ENCODE measurements at regions not wholly inside any gene's neighbourhood (a gene's known extent, or its start where the extent isn't known, plus 50 kb on each side); places are given as distances from the start of the nearest gene placed in this dataset.

DNA sequence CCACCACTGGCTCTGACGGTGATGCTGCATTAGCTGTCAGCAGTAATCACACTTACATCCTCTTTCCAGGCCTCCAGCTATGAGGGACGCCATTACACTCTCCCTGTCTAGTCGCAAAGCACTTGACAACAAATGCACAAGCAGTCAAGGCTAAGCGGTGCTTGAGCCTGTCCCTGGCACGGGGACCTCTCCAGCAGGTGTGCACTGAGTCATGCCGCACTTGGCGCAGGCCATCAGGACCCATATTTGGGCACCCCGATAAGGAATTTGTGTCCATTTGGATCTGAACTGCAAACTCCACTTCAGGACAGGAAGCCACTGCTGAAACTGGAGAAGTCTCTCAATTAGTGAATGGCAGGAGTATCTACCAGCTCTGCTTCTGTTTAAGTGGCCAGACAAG, 301.9 kb upstream of the OBI1 start:
- no peak overlapping the region for H3K4me3 Mint-ChIP-seq (ENCODE audit: low read depth, unreplicated experiment)
- no peaks in the 10 kb centered on the region for H3K9me3 Mint-ChIP-seq (ENCODE audit: low read depth, unreplicated experiment)
- intact Hi-C loops (cut with micrococcal nuclease; ENCODE audit: unreplicated experiment), result no loop called here
- H3K36me3 Mint-ChIP-seq (ENCODE audit: insufficient read depth, unreplicated experiment), result no peaks in the 10 kb centered on the region
- H3K4me1 Mint-ChIP-seq (ENCODE audit: low read depth, unreplicated experiment), result no peaks in the 10 kb centered on the region
- no TSS peak for BruUV-seq (replicated peaks)
- CTCF ChIA-PET, result no interaction called here
- H3K27me3 Mint-ChIP-seq (ENCODE audit: unreplicated experiment), result no peaks in the 10 kb centered on the region
- no peak overlapping the region for H3K27ac Mint-ChIP-seq (ENCODE audit: unreplicated experiment)
- no peak for TF ChIP-seq CTCF (IDR thresholded peaks at IDR 0.05; ENCODE audit: unreplicated experiment)
- no peak for DNase-seq

GRCh38 chr13:78958006-78958405, 299.1 kb upstream of the OBI1 start:
- no TSS peak for BruUV-seq (replicated peaks)
- Mint-ChIP-seq H3K4me1 (ENCODE audit: low read depth, unreplicated experiment) (no peaks in the 10 kb centered on the region), H3K36me3 (ENCODE audit: insufficient read depth, unreplicated experiment) (no peaks in the 10 kb centered on the region), H3K27ac (ENCODE audit: unreplicated experiment) (no peak overlapping the region), H3K9me3 (ENCODE audit: low read depth, unreplicated experiment) (no peaks in the 10 kb centered on the region), H3K27me3 (ENCODE audit: unreplicated experiment) (no peaks in the 10 kb centered on the region), H3K4me3 (ENCODE audit: low read depth, unreplicated experiment) (no peak overlapping the region)
- DNase-seq, result no peak
- CTCF ChIA-PET, result no interaction called here
- intact Hi-C loops (cut with micrococcal nuclease; ENCODE audit: unreplicated experiment), result no loop called here
- TF ChIP-seq CTCF (IDR thresholded peaks at IDR 0.05; ENCODE audit: unreplicated experiment), result no peak

DNA sequence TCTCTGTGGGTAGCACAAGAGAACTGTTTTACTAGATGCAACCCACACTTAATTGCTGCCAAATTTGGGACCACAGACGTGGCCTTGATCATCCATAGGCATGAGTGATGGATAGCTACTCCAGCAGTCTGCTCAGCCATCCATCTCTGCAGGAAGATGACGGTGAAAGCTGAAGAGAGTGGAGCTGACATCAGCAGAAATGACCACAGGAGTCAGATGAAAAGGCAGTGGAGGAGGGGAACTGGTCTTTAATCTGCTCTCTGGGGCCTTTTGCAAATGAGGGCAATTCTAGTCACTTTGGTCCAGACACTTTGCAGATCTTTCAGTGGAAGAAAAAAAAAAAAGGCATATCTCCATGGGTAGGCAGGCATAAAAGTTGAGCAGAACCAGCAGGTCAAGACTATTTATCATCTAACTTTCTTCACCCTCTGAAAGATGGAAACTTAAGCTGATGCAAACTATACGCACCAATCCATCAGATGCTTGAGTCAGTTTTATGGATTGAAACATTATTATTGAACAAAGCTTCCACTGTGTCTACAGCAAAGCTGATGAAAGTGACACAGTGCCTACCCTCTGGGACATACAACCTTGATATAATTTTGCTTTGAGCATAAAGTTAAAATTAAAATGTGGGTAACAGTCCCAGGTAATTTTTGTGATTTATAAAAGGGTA, 281.6 kb upstream of the OBI1 start:
- intact Hi-C loops (cut with micrococcal nuclease; ENCODE audit: unreplicated experiment), result no loop called here
- Mint-ChIP-seq H3K27me3 (ENCODE audit: unreplicated experiment) (no peaks in the 10 kb centered on the region), H3K27ac (ENCODE audit: unreplicated experiment) (no peak overlapping the region), H3K4me1 (ENCODE audit: low read depth, unreplicated experiment) (no peaks in the 10 kb centered on the region), H3K4me3 (ENCODE audit: low read depth, unreplicated experiment) (no peak overlapping the region), H3K9me3 (ENCODE audit: low read depth, unreplicated experiment) (no peaks in the 10 kb centered on the region), H3K36me3 (ENCODE audit: insufficient read depth, unreplicated experiment) (no peaks in the 10 kb centered on the region)
- no peak for TF ChIP-seq CTCF (IDR thresholded peaks at IDR 0.05; ENCODE audit: unreplicated experiment)
- CTCF ChIA-PET, result no interaction called here
- no TSS peak for BruUV-seq (replicated peaks)
- no peak for DNase-seq

DNA sequence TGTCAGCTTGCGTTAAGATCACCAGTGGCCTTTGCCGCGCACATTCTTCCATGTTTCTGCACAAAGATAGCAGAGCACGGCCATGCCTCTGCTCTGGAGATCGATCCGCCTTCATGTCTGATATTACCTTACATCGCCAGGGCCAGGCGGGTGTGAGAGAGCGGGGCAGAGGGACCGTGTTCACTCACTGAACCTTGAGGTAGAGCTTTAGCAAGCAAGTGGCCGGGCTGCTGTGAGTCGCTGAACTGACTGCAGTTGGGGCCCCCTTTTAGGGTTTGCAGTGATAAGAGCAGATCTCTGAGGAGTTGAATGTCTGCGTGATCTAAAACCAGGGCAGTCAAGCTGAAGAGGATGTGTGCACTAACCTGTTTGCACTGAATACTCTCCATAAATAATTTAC, 275.4 kb upstream of the OBI1 start:
- CTCF ChIA-PET, result no interaction called here
- no peaks in the 10 kb centered on the region for H3K4me1 Mint-ChIP-seq (ENCODE audit: low read depth, unreplicated experiment)
- H3K27ac Mint-ChIP-seq (ENCODE audit: unreplicated experiment), result no peak overlapping the region
- TF ChIP-seq CTCF (IDR thresholded peaks at IDR 0.05; ENCODE audit: unreplicated experiment), result no peak
- no TSS peak for BruUV-seq (replicated peaks)
- no peaks in the 10 kb centered on the region for H3K27me3 Mint-ChIP-seq (ENCODE audit: unreplicated experiment)
- DNase-seq, result no peak
- no peaks in the 10 kb centered on the region for H3K9me3 Mint-ChIP-seq (ENCODE audit: low read depth, unreplicated experiment)
- H3K4me3 Mint-ChIP-seq (ENCODE audit: low read depth, unreplicated experiment), result no peak overlapping the region
- intact Hi-C loops (cut with micrococcal nuclease; ENCODE audit: unreplicated experiment), result no loop called here
- no peaks in the 10 kb centered on the region for H3K36me3 Mint-ChIP-seq (ENCODE audit: insufficient read depth, unreplicated experiment)
